ENCODE measurements at regions not wholly inside any gene's neighbourhood (a gene's known extent, or its start where the extent isn't known, plus 50 kb on each side); places are given as distances from the start of the nearest gene placed in this dataset.

DNA sequence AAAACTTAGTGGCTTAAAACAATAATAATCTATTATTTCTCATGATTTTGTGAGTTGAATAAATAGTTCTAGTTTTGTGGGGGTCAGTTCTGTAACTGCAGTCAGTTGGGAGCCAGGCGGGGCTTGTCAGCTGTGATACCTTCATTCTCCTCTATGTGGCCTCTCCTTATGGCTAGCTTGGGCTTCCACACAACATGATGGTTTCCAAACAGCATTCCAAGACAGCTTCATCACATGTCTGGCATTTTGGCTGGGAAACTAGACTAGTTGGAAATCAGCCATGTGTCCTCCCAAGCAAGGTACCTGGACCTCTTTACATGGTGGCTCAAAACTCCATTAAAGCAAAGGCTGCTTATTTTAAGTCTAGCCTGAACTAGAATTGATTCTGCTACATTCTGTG, 61.4 kb upstream of the RANBP3L start:
- Histone ChIP-seq H3K4me3 (no peak overlapping the region), H3K27me3 (no peaks in the 10 kb centered on the region), H3K4me1 (peaks cover 36% of the 10 kb centered on the region), H3K9me3 (no peaks in the 10 kb centered on the region), H3K27ac (no peak overlapping the region), H3K36me3 (ENCODE audit: low read depth, missing control alignments) (no peaks in the 10 kb centered on the region)
- no peak for TF ChIP-seq POLR2A (IDR thresholded peaks at IDR 0.05)
- TF ChIP-seq, protein P1, sequence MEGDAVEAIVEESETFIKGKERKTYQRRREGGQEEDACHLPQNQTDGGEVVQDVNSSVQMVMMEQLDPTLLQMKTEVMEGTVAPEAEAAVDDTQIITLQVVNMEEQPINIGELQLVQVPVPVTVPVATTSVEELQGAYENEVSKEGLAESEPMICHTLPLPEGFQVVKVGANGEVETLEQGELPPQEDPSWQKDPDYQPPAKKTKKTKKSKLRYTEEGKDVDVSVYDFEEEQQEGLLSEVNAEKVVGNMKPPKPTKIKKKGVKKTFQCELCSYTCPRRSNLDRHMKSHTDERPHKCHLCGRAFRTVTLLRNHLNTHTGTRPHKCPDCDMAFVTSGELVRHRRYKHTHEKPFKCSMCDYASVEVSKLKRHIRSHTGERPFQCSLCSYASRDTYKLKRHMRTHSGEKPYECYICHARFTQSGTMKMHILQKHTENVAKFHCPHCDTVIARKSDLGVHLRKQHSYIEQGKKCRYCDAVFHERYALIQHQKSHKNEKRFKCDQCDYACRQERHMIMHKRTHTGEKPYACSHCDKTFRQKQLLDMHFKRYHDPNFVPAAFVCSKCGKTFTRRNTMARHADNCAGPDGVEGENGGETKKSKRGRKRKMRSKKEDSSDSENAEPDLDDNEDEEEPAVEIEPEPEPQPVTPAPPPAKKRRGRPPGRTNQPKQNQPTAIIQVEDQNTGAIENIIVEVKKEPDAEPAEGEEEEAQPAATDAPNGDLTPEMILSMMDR (IDR thresholded peaks at IDR 0.05), result no peak
- intact Hi-C loops (cut with DNase I; ENCODE audit: low total_unique reads), result no loop called here
- 100% methylated on average over 1 of the region's 1 CpG for WGBS, 2 donors
- DNase-seq, result no peak

DNA sequence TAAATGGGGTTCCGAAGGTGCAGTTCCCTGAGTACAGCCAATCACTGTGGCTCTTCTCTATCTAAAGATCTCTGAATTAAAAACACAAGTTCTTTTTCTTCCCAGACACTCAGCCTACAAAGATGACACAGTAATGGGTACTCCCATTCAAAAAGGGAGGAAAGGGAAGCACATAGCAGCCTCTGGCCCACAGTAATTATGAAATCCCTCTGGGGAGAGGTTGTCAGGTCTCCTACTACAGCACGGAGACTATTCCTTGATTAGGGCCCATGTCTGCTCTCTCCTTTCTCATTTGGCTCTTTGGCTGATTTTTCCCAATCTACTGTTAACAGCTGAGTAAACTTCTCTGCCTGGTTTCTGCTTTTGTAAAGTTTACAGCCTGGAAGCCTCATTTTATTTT, 62.0 kb upstream of the RANBP3L start:
- intact Hi-C loops (cut with DNase I; ENCODE audit: low total_unique reads), result no loop called here
- no peak overlapping the region for H3K27ac ChIP-seq

DNA sequence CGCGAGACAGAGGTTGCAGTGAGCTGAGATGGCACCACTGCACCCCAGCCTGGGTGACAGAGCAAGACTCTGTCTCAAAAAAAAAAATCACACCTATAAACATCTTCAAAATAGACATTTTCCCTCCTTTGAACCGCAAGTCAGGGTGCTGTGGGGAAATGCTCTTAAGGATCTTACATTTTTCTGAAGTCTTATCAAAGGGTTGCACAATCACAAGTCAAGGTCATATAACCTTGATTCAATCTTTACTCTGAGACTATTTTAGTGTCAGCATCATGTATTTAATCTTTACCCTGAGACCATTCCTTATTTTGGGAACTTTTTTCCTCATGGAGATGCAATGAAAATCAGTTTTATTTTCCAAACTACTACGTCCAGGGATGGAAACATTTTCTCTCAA, 62.8 kb upstream of the RANBP3L start:
- no peak overlapping the region for H3K27ac ChIP-seq
- WGBS, 2 donors, result 49 to 54% methylated on average over 4 of the region's 4 CpGs
- no peaks in the 10 kb centered on the region for H3K36me3 ChIP-seq (ENCODE audit: low read depth, missing control alignments)
- TF ChIP-seq, protein P1 (IDR thresholded peaks at IDR 0.05), result no peak
- TF ChIP-seq POLR2A (IDR thresholded peaks at IDR 0.05), result no peak
- intact Hi-C loops (cut with DNase I; ENCODE audit: low total_unique reads), result no loop called here
- no peak for DNase-seq
- peaks cover 22% of the 10 kb centered on the region for H3K4me1 ChIP-seq
- no peaks in the 10 kb centered on the region for H3K9me3 ChIP-seq
- no peaks in the 10 kb centered on the region for H3K27me3 ChIP-seq
- H3K4me3 ChIP-seq, result no peak overlapping the region

More for the DNA sequence above, 62.0 kb upstream of the RANBP3L start:
- WGBS, 2 donors, result 63 to 68% methylated on average over 2 of the region's 2 CpGs
- Histone ChIP-seq H3K9me3 (no peaks in the 10 kb centered on the region), H3K4me3 (no peak overlapping the region), H3K36me3 (ENCODE audit: low read depth, missing control alignments) (no peaks in the 10 kb centered on the region), H3K4me1 (peaks cover 30% of the 10 kb centered on the region), H3K27me3 (no peaks in the 10 kb centered on the region)
- DNase-seq, result no peak
- TF ChIP-seq POLR2A (IDR thresholded peaks at IDR 0.05), result no peak
- TF ChIP-seq, protein P1 (IDR thresholded peaks at IDR 0.05), result no peak

DNA sequence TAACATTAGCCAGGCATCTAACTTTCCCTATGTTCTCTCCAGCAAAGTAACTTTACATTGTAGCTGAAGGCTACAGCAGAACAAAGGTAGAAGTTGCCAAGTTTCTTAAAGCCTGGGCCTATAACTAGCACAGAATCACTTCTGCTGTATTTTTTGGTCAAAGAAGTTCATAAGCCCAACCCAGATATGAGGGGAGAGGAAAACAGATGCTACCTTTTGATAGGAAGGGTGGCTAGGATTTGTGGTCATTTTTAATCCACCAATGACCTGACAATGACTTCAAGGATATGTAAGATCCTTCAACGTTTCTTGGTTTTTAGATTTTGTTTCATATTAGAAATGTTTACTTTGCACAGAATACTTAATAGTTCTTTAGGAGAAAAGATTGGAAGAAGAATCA, 64.2 kb upstream of the RANBP3L start:
- Histone ChIP-seq H3K4me3 (no peak overlapping the region), H3K9me3 (no peaks in the 10 kb centered on the region), H3K27ac (no peak overlapping the region), H3K4me1 (peaks cover 15% of the 10 kb centered on the region), H3K27me3 (no peaks in the 10 kb centered on the region), H3K36me3 (ENCODE audit: low read depth, missing control alignments) (no peaks in the 10 kb centered on the region)
- intact Hi-C loops (cut with DNase I; ENCODE audit: low total_unique reads), result no loop called here
- 60 to 84% methylated on average over 1 of the region's 1 CpG for WGBS, 2 donors
- TF ChIP-seq, protein P1 (IDR thresholded peaks at IDR 0.05), result no peak
- no peak for TF ChIP-seq POLR2A (IDR thresholded peaks at IDR 0.05)
- no peak for DNase-seq

DNA sequence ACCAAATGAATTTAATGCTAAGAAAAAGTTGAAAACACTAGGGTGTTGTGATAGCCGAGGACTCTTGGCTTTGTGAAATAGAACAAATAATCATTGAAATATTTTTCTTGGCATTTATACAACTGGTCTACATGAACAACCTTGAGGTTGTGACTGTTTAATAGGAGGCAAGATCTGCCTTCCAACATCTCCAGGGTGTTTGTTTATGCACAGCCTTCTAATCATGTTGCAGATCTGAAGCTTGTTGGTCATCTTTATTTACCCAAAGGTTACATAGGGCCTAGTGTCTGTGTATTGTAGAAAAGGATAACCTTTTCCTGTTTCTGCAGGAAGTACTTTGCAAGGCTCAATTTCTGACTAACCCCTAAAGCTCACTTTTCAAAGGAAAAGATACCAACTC, 65.2 kb upstream of the RANBP3L start:
- WGBS, 2 donors, result 27 to 39% methylated on average over 1 of the region's 1 CpG
- Histone ChIP-seq H3K9me3 (no peaks in the 10 kb centered on the region), H3K27ac (no peak overlapping the region), H3K4me3 (no peak overlapping the region), H3K36me3 (ENCODE audit: low read depth, missing control alignments) (no peaks in the 10 kb centered on the region), H3K4me1 (peaks cover 15% of the 10 kb centered on the region), H3K27me3 (no peaks in the 10 kb centered on the region)
- TF ChIP-seq POLR2A (IDR thresholded peaks at IDR 0.05), result no peak
- TF ChIP-seq, protein P1 (IDR thresholded peaks at IDR 0.05), result no peak
- intact Hi-C loops (cut with DNase I; ENCODE audit: low total_unique reads), result no loop called here
- DNase-seq, result no peak

Data from testis (tissue), 2 donors.